Neural cell (in vitro differentiated cells): ENCODE measurements at regions not wholly inside any gene's neighbourhood (a gene's known extent, or its start where the extent isn't known, plus 50 kb on each side); places are given as distances from the start of the nearest gene placed in this dataset.
"Not testable (repeated sequence)": the region's sequence is repeated elsewhere in the genome, so short reads cannot be mapped to it uniquely, and the experiment has no call there.

Experiments used
- H2AFZ ChIP-seq: fragments of 200-600, 300-800 bp; sonication (generic), shearing (Covaris generic); 2 replicates; pipeline ENCODE4 v1.6.0; 2014; ENCODE audit warnings: low read depth, mild to moderate bottlenecking, antibody characterized with exemption, low read length, moderate library complexity
- H3F3A ChIP-seq: fragments of 200-600 bp; shearing (Covaris generic); 2 replicates; pipeline ENCODE4 v1.6.1; 2016; ENCODE audit warnings: mild to moderate bottlenecking, moderate library complexity, mixed read lengths, antibody characterized with exemption, low read length; ENCODE audit not compliant: insufficient read depth, poor library complexity, severe bottlenecking
- H3K27ac ChIP-seq: fragments of 200-600, 300-800 bp; sonication (generic), shearing (Covaris generic); 2 replicates; pipeline ENCODE4 v1.5.1; 2014; ENCODE audit warnings: mild to moderate bottlenecking, low read length, moderate library complexity
- H3K27me3 ChIP-seq: fragments of 300-800, 200-600 bp; sonication (generic), shearing (Covaris generic); 2 replicates; pipeline ENCODE4 v1.6.0; 2014; ENCODE audit warnings: mild to moderate bottlenecking, low read depth, low read length, moderate library complexity; ENCODE audit not compliant: insufficient read depth
- H3K36me3 ChIP-seq: fragments of 300-800, 200-600 bp; sonication (generic), shearing (Covaris generic); 2 replicates; pipeline ENCODE4 v1.5.1; 2014; ENCODE audit warnings: mild to moderate bottlenecking, antibody characterized with exemption, low read length, moderate library complexity; ENCODE audit not compliant: insufficient read depth
- H3K4me2 ChIP-seq: fragments of 300-800, 200-600 bp; sonication (generic), shearing (Covaris generic); 2 replicates; pipeline ENCODE4 v1.6.0; 2014; ENCODE audit warnings: mild to moderate bottlenecking, low read length
- H3K4me3 ChIP-seq: fragments of 300-800, 200-600 bp; sonication (generic), shearing (Covaris generic); 2 replicates; pipeline ENCODE4 v1.5.1; 2014; ENCODE audit warnings: mild to moderate bottlenecking, low read length, moderate library complexity
- H3K79me2 ChIP-seq: fragments of 200-600 bp; shearing (Covaris generic); replicated peaks from 2 replicates; pipeline ENCODE4 v1.6.0; 2014; ENCODE audit warnings: mild to moderate bottlenecking, low read length, moderate library complexity; ENCODE audit not compliant: insufficient read depth
- H3K9ac ChIP-seq: fragments of 300-800, 200-600 bp; sonication (generic), shearing (Covaris generic); 2 replicates; pipeline ENCODE4 v1.6.1; 2016; ENCODE audit warnings: mild to moderate bottlenecking, low read length, mixed read lengths
- H3K9me2 ChIP-seq: fragments of 200-600 bp; shearing (Covaris generic); 2 replicates; pipeline ENCODE4 v1.6.1; 2016; ENCODE audit warnings: mild to moderate bottlenecking, low read length, mixed read lengths; ENCODE audit not compliant: insufficient read depth
- H3K9me3 ChIP-seq: fragments of 200-600, 300-800 bp; sonication (generic), shearing (Covaris generic); 2 replicates; pipeline ENCODE4 v1.6.1; 2016; ENCODE audit warnings: mild to moderate bottlenecking, mixed run types, low read length, moderate library complexity, mixed read lengths
- H4K20me1 ChIP-seq: fragments of 200-600 bp; shearing (Covaris generic); 2 replicates; pipeline ENCODE4 v1.6.1; 2016; ENCODE audit warnings: mild to moderate bottlenecking, mixed run types; ENCODE audit not compliant: insufficient read depth

DNA sequence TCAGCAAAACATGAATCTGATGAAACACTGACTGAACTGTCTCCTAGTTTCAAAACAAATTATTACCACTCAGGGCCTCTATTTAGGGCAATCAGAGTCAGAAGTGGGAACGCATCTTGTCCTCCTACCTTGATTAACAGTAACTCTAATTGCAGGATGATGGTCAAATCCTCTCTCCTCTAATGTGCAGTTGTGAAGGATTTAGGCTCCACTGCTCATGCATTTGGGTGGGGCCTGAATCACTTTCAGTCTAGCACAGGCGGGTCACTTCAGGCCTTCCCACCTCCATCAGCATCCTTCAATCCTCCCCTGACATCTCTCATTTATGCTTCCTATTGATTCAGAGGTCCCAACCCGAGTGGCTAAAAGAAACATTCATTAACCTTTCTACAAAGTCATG, 67.5 kb upstream of the AGAP9 start:
- not testable (repeated sequence) for H4K20me1 ChIP-seq, H3K27me3 ChIP-seq, H3K27ac ChIP-seq, H3K79me2 ChIP-seq, H3F3A ChIP-seq, H2AFZ ChIP-seq, H3K36me3 ChIP-seq, H3K9me2 ChIP-seq, H3K9ac ChIP-seq, H3K4me2 ChIP-seq, H3K4me3 ChIP-seq, H3K9me3 ChIP-seq

DNA sequence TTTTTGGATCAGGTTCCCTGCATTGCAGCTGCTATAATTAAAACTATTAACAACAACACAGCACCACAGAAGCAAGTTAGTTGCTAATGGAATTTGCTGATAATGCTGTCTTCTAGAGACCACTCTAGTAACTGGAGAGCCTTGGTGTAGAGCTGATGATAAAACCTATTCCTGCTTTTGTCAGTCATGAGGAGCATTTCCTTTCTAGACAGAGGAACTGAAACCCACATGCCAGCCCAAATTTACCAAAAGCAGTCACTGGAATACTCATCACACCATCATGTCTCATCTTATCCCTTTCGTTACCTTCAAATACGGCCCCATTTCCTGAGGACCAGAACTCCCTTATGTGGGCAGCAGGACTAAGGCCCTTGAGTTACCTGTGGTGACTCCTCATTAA, 67.1 kb upstream of the AGAP9 start:
- H3K4me2 ChIP-seq, H4K20me1 ChIP-seq, H3K27me3 ChIP-seq, H3K4me3 ChIP-seq, H3K9ac ChIP-seq, H3K9me3 ChIP-seq, H3K27ac ChIP-seq, H2AFZ ChIP-seq, H3K36me3 ChIP-seq, H3K9me2 ChIP-seq, H3F3A ChIP-seq, H3K79me2 ChIP-seq: not testable (repeated sequence)

DNA sequence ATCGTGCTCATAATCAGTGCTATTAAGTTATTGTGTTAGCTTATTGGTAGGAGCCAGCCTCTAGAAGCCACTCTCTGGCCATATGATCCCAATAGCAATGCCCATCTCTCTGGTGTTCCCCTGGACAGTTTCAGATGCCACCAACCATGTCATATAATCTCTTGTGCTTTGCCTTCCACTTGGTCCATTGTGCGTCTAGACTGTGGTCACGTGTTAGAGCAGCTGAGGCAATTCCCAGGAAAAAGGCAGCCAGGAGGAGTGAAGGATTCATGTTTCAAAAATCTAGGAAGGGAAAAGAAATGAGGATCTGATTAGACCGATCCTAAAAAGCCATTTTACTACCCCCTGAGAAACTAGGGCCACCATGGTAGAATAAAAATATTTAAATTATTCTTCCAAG, 58.6 kb upstream of the AGAP9 start:
- not testable (repeated sequence) for H3F3A ChIP-seq, H3K4me3 ChIP-seq, H3K27me3 ChIP-seq, H3K9me3 ChIP-seq, H3K4me2 ChIP-seq, H3K9ac ChIP-seq, H3K9me2 ChIP-seq, H4K20me1 ChIP-seq, H3K27ac ChIP-seq, H3K79me2 ChIP-seq, H2AFZ ChIP-seq, H3K36me3 ChIP-seq

DNA sequence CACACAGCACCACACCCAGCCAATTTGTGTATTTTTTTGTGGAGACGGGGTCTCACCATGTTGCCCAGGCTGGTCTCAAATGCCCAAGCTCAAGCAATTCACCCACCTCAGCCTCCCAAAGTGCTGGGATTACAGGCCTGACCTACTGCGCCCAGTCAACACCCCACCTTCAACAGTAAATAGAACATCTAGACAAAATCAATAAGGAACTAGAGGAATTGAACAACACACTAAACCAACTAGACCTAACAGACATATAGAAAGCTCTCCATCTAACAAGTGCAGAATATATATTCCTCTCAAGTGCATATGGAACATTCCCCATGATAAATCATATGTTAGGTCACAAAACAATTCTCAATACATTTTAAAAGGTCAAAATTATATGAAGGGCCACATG, 56.6 kb upstream of the AGAP9 start:
- not testable (repeated sequence) for H3K4me3 ChIP-seq, H3K9me3 ChIP-seq, H3K9me2 ChIP-seq, H3K79me2 ChIP-seq, H3F3A ChIP-seq, H3K9ac ChIP-seq, H3K27me3 ChIP-seq, H3K4me2 ChIP-seq, H4K20me1 ChIP-seq, H3K27ac ChIP-seq, H3K36me3 ChIP-seq, H2AFZ ChIP-seq

DNA sequence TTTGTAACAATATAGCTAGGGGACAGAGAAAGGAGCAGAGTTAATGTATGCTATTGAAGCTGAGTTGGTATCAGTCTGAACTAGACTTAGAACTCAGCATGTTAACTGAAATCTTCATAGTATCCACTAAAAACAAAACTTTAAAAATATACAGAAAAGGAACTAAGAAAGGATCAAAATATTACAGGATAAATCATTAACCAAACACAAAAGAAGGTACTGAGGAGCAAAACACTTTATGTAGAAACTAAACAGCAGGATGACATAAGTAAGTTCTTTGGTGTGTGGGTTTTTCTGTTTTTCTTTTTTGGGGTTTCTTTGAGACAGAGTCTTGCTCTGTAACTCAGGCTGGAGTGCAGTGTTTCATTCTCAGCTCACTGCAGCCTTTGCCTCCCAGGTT, 55.1 kb upstream of the AGAP9 start:
- H3K27me3 ChIP-seq, H2AFZ ChIP-seq, H3K9ac ChIP-seq, H4K20me1 ChIP-seq, H3K79me2 ChIP-seq, H3K4me2 ChIP-seq, H3K9me2 ChIP-seq, H3K4me3 ChIP-seq, H3K27ac ChIP-seq, H3K9me3 ChIP-seq, H3F3A ChIP-seq, H3K36me3 ChIP-seq: not testable (repeated sequence)
